ENCODE measurements at regions not wholly inside any gene's neighbourhood (a gene's known extent, or its start where the extent isn't known, plus 50 kb on each side); places are given as distances from the start of the nearest gene placed in this dataset.

- DNase-seq (ENCODE audit: low read depth): no peak
- TF ChIP-seq CTCF (IDR thresholded peaks at IDR 0.05; ENCODE audit: low read depth, low read length, missing control alignments): no peak
- no peak overlapping the region for H3K4me3 ChIP-seq (ENCODE audit: low read depth, low read length)
These were observed 371.4 kb downstream of the SV2B start for GRCh38 chr15:91471468-91471867.

- H3K4me3 ChIP-seq (ENCODE audit: low read depth, low read length): no peak overlapping the region
- no peak for DNase-seq (ENCODE audit: low read depth)
- no peak for TF ChIP-seq CTCF (IDR thresholded peaks at IDR 0.05; ENCODE audit: low read depth, low read length, missing control alignments)
These were observed 372.3 kb downstream of the SV2B start for GRCh38 chr15:91472316-91472756.

GRCh38 chr15:91473894-91474545 is 374.0 kb downstream of the SV2B start:
- no peak for TF ChIP-seq CTCF (IDR thresholded peaks at IDR 0.05; ENCODE audit: low read depth, low read length, missing control alignments)
- DNase-seq (ENCODE audit: low read depth): no peak
- no peak overlapping the region for H3K4me3 ChIP-seq (ENCODE audit: low read depth, low read length)

GRCh38 chr15:91476861-91477260 is 376.6 kb upstream of the SLCO3A1 start:
- no peak for TF ChIP-seq CTCF (IDR thresholded peaks at IDR 0.05; ENCODE audit: low read depth, low read length, missing control alignments)
- DNase-seq (ENCODE audit: low read depth): no peak
- H3K4me3 ChIP-seq (ENCODE audit: low read depth, low read length): no peak overlapping the region

- no peak overlapping the region for H3K4me3 ChIP-seq (ENCODE audit: low read depth, low read length)
- TF ChIP-seq CTCF (IDR thresholded peaks at IDR 0.05; ENCODE audit: low read depth, low read length, missing control alignments): no peak
- DNase-seq (ENCODE audit: low read depth): no peak
These were observed 374.8 kb upstream of the SLCO3A1 start for GRCh38 chr15:91478717-91479191.

GRCh38 chr15:91480426-91480825 is 373.1 kb upstream of the SLCO3A1 start:
- H3K4me3 ChIP-seq (ENCODE audit: low read depth, low read length): no peak overlapping the region
- DNase-seq (ENCODE audit: low read depth): no peak
- no peak for TF ChIP-seq CTCF (IDR thresholded peaks at IDR 0.05; ENCODE audit: low read depth, low read length, missing control alignments)

- no peak for TF ChIP-seq CTCF (IDR thresholded peaks at IDR 0.05; ENCODE audit: low read depth, low read length, missing control alignments)
- no peak overlapping the region for H3K4me3 ChIP-seq (ENCODE audit: low read depth, low read length)
- DNase-seq (ENCODE audit: low read depth): no peak
These were observed 370.7 kb upstream of the SLCO3A1 start for GRCh38 chr15:91482799-91483198.

Data from GM12864 (cell line).